Kidney tubule cell (primary cell): ENCODE measurements at regions not wholly inside any gene's neighbourhood (a gene's known extent, or its start where the extent isn't known, plus 50 kb on each side); places are given as distances from the start of the nearest gene placed in this dataset.
A peak's percentile ranks its signal among the peaks of the same experiment; 100 is the strongest.

ENCODE experiments used
- DNase-seq: peaks from one replicate; pipeline ENCODE4 v3.0.0-alpha.2; 2018; ENCODE audit warnings: low spot score

- no peak for DNase-seq
Observed at GRCh38 chr6:165822501-165822900, 159.5 kb upstream of the PDE10A start.

- DNase-seq = peak; percentile 90
Observed at GRCh38 chr6:165821754-165822153, 158.7 kb upstream of the PDE10A start.

GRCh38 chr6:165820934-165821333, 157.9 kb upstream of the PDE10A start:
- DNase-seq = no peak

- DNase-seq = no peak
Observed at GRCh38 chr6:165820407-165820806, 157.4 kb upstream of the PDE10A start.

- peak; percentile 46 for DNase-seq
Observed at GRCh38 chr6:165819394-165819793, 156.4 kb upstream of the PDE10A start.

- DNase-seq = no peak
Observed at GRCh38 chr6:165818200-165818599, 155.2 kb upstream of the PDE10A start.

GRCh38 chr6:165817771-165818170, 154.7 kb upstream of the PDE10A start:
- no peak for DNase-seq

- DNase-seq = no peak
Observed at GRCh38 chr6:165817148-165817547, 154.1 kb upstream of the PDE10A start.

- DNase-seq = no peak
Observed at GRCh38 chr6:165814679-165815078, 151.6 kb upstream of the PDE10A start.

- no peak for DNase-seq
Observed at GRCh38 chr6:165811512-165811911, 148.5 kb upstream of the PDE10A start.

GRCh38 chr6:165808021-165808420, 145.0 kb upstream of the PDE10A start:
- DNase-seq = no peak

- DNase-seq = no peak
Observed at GRCh38 chr6:165807249-165807960, 144.4 kb upstream of the PDE10A start.

- no peak for DNase-seq
Observed at GRCh38 chr6:165806126-165806810, 143.2 kb upstream of the PDE10A start.

GRCh38 chr6:165805636-165806035, 142.6 kb upstream of the PDE10A start:
- DNase-seq = no peak

- DNase-seq = no peak
Observed at GRCh38 chr6:165805067-165805555, 142.1 kb upstream of the PDE10A start.

GRCh38 chr6:165804331-165805066, 141.5 kb upstream of the PDE10A start:
- DNase-seq = peak; percentile 17

- DNase-seq = no peak
Observed at GRCh38 chr6:165800337-165800736, 137.3 kb upstream of the PDE10A start.

- DNase-seq = no peak
Observed at GRCh38 chr6:165799391-165800153, 136.5 kb upstream of the PDE10A start.

- DNase-seq = no peak
Observed at GRCh38 chr6:165798991-165799390, 135.9 kb upstream of the PDE10A start.

GRCh38 chr6:165794179-165794601, 131.1 kb upstream of the PDE10A start:
- DNase-seq = no peak

GRCh38 chr6:165793287-165793825, 130.3 kb upstream of the PDE10A start:
- DNase-seq = no peak
